Stomach (tissue), 8 donors: ENCODE measurements at regions not wholly inside any gene's neighbourhood (a gene's known extent, or its start where the extent isn't known, plus 50 kb on each side); places are given as distances from the start of the nearest gene placed in this dataset.
"Not testable (repeated sequence)": the region's sequence is repeated elsewhere in the genome, so short reads cannot be mapped to it uniquely, and the experiment has no call there.

Experiments
- DNase-seq, 2 donors: peaks; one replicate each; pipeline versions ENCODE4 v3.0.0 to v3.0.0-alpha.2; 2013 to 2019
- H3K27ac ChIP-seq, 5 donors: fragments of 200-600 bp in 4 of 5; sonication (generic) in 4 of 5; one replicate each; pipeline ENCODE4 v1.5.1; 2013 to 2019; ENCODE audit warnings: mild to moderate bottlenecking in 1 of 5, moderate library complexity in 1 of 5
- H3K27me3 ChIP-seq, 3 donors: fragments of 200-600 bp; sonication (generic); one replicate each; pipeline ENCODE4 v1.5.1; 2017 to 2019; ENCODE audit warnings: mixed run types in 1 of 3
- H3K36me3 ChIP-seq, 4 donors: fragments of 200-600 bp; sonication (generic); 1 replicate in 3 of 4; 2 replicates in 1 of 4; pipeline ENCODE4 v1.5.1; 2016 to 2019
- H3K4me1 ChIP-seq, 4 donors: fragments of 200-600 bp; sonication (generic); one replicate each; pipeline ENCODE4 v1.5.1; 2016 to 2019
- H3K4me3 ChIP-seq, 4 donors: fragments of 200-600 bp; sonication (generic) in 3 of 4; one replicate each; pipeline ENCODE4 v1.5.1; 2016 to 2019; ENCODE audit warnings: mild to moderate bottlenecking in 1 of 4
- H3K9me3 ChIP-seq, 4 donors: fragments of 200-600 bp; sonication (generic); one replicate each; pipeline ENCODE4 v1.5.1; 2016 to 2019
- EP300 ChIP-seq: sonication (generic); formaldehyde crosslinking; IDR thresholded peaks from one replicate; pipeline ENCODE4 v1.6.1; 2017; ENCODE audit warnings: antibody characterized with exemption
- POLR2A ChIP-seq, 4 donors: fragments of 450-650 bp; IDR thresholded peaks; one replicate each; pipeline ENCODE4 v1.6.1; 2016; ENCODE audit warnings: antibody characterized with exemption in 4 of 4, control low read depth in 2 of 4, mild to moderate bottlenecking in 1 of 4, moderate library complexity in 1 of 4
- POLR2AphosphoS5 ChIP-seq, 3 donors: sonication (generic); formaldehyde crosslinking; IDR thresholded peaks; one replicate each; pipeline ENCODE4 v1.6.1; 2016; ENCODE audit warnings: antibody characterized with exemption in 3 of 3
- WGBS, 5 donors: extraction: QIAGEN DNeasy Blood & Tissue Kit in 3 of 5; methylation state at CpG; one replicate each; pipeline versions ENCODE4 v1.1.5 to v1.1.7; 2013 to 2018; 5-methylcytosine and 5-hydroxymethylcytosine counted together
- intact Hi-C: fragments of 100-400 bp; cut with DNase I; formaldehyde crosslinking; loops from one replicate; pipeline ENCODE4 v1.15.1; 2023; ENCODE audit warnings: low total_unique reads
- TF ChIP-seq, protein P1 (sequence below), 7 experiments: fragments of 450-650 bp in 4 of 7; fragments of 200-600 bp in 3 of 7; sonication (generic) in 3 of 7; IDR thresholded peaks; one replicate each; pipeline ENCODE4 v1.5.1; 2016 to 2019; ENCODE audit warnings: antibody characterized with exemption in 7 of 7, control low read depth in 2 of 7, mild to moderate bottlenecking in 1 of 7
- donor health status: healthy with polysubstance abuse.
- donor health status: Bipolar disorder and iron deficiency.
- donor health status: healthy.

DNA sequence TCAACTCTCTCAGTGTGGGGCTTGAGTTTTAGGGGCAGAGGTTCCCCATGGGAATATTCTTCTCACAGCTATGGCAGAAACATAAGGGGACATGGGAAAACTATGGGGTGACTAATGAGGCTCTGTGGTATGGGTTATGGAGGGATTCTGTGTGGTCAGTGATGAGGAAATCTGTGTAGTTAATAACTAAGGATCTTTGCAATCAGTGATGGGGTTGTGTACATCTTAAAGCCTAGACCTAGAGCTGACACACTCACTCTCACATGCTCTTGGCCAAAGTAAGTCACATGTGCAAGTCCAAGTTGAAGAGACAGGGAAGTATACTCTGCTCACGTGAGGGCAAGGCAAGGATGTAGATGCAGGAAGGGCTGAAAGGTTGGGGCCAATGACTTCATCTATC, 86.4 kb upstream of the UXT start:
- no peaks in the 10 kb centered on the region for H3K36me3 ChIP-seq
- WGBS, 5 donors: 50 to 79% (median 70%) methylated on average over 1 of the region's 1 CpG
- intact Hi-C loops: no loop called here
- no peak overlapping the region for H3K27ac ChIP-seq
- peaks cover 0 to 12% (median 0%) of the 10 kb centered on the region in 3 donors for H3K27me3 ChIP-seq
- no peak for DNase-seq
- no peak overlapping the region for H3K4me3 ChIP-seq
- peaks cover 0 to 7% (median 2%) of the 10 kb centered on the region in 4 donors for H3K9me3 ChIP-seq
- TF ChIP-seq, protein P1, sequence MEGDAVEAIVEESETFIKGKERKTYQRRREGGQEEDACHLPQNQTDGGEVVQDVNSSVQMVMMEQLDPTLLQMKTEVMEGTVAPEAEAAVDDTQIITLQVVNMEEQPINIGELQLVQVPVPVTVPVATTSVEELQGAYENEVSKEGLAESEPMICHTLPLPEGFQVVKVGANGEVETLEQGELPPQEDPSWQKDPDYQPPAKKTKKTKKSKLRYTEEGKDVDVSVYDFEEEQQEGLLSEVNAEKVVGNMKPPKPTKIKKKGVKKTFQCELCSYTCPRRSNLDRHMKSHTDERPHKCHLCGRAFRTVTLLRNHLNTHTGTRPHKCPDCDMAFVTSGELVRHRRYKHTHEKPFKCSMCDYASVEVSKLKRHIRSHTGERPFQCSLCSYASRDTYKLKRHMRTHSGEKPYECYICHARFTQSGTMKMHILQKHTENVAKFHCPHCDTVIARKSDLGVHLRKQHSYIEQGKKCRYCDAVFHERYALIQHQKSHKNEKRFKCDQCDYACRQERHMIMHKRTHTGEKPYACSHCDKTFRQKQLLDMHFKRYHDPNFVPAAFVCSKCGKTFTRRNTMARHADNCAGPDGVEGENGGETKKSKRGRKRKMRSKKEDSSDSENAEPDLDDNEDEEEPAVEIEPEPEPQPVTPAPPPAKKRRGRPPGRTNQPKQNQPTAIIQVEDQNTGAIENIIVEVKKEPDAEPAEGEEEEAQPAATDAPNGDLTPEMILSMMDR (IDR thresholded peaks at IDR 0.05): no peak
- TF ChIP-seq EP300 (no peak), POLR2A (IDR thresholded peaks at IDR 0.05) (no peak), POLR2AphosphoS5 (IDR thresholded peaks at IDR 0.05) (no peak)
- no peaks in the 10 kb centered on the region for H3K4me1 ChIP-seq

DNA sequence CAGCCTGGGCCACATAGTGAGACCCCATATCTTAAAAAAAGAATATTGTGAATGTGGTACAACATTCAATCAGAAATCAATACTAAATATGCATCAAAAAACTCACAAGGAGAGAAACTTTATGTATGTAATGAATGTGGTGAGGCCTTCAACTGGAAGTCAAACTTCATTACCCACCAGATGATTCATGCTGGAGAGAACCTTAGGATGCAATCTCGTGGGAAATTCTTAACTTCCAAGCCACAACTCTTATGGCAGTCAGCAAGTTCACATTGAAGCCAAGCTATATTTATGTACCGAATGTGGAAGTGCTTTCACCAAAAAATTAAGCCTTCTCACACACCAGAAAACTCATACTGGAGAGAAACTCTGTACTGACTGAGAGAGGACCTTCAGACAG, 84.5 kb upstream of the UXT start:
- TF ChIP-seq POLR2AphosphoS5 (IDR thresholded peaks at IDR 0.05) (no peak), POLR2A (IDR thresholded peaks at IDR 0.05) (no peak)
- TF ChIP-seq, protein P1 (IDR thresholded peaks at IDR 0.05): no peak
- Histone ChIP-seq H3K4me3 (no peak overlapping the region), H3K4me1 (no peaks in the 10 kb centered on the region), H3K27ac (no peak overlapping the region), H3K36me3 (no peaks in the 10 kb centered on the region), H3K27me3 (peaks cover 0 to 5% (median 0%) of the 10 kb centered on the region in 3 donors), H3K9me3 (peaks cover 0 to 7% (median 2%) of the 10 kb centered on the region in 4 donors)
- intact Hi-C loops: no loop called here
- 48 to 79% (median 54%) methylated on average over 2 of the region's 2 CpGs for WGBS, 5 donors
- no peak for DNase-seq

DNA sequence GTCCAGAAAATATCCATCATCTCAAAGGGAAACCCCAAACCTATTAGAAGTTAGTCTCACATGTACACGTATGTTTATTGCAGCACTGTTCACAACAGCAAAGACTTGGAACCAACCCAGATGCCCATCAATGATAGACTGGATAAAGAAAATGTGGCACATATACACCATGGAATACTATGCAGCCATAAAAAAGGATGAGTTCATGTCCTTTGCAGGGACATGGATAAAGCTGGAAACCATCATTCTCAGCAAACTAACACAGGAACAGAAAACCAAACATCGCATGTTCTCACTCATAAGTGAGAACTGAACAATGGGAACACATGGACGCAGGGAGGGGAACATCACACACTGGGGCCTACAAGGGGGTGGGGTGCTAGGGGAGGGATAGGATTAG, 79.9 kb upstream of the UXT start:
- H3K27me3 ChIP-seq, DNase-seq, H3K9me3 ChIP-seq, intact Hi-C loops, H3K4me3 ChIP-seq, H3K27ac ChIP-seq, H3K36me3 ChIP-seq, H3K4me1 ChIP-seq: not testable (repeated sequence)
- WGBS, 5 donors: 93 to 97% (median 96%) methylated on average over 3 of the region's 3 CpGs

DNA sequence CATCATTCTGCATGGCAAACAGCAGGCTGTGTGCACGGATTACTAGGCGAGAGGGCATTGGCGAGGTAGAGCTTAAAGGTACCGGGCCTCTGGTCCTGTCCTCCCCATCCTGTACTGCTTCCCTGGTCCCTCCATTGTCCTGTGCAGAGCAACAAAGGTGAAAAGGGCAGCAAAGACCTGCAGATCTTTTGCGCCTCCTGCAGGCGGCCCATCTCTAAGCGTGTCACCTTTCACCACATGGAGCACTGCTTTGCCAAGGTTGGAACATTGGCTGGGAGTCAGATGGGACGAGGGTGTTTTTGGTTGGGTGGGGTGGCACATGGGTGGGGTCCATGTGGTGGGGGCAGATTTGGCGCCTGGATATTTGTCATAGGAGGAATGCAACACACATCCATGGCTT, 64.7 kb upstream of the UXT start:
- no peak overlapping the region for H3K4me3 ChIP-seq
- H3K36me3 ChIP-seq: no peaks in the 10 kb centered on the region
- peaks cover 0 to 14% (median 6%) of the 10 kb centered on the region in 4 donors for H3K9me3 ChIP-seq
- no peak overlapping the region for H3K27ac ChIP-seq
- TF ChIP-seq, protein P1 (IDR thresholded peaks at IDR 0.05): no peak
- TF ChIP-seq EP300 (no peak), POLR2A (IDR thresholded peaks at IDR 0.05) (no peak), POLR2AphosphoS5 (IDR thresholded peaks at IDR 0.05) (no peak)
- H3K4me1 ChIP-seq: no peaks in the 10 kb centered on the region
- H3K27me3 ChIP-seq: peaks cover 0 to 4% (median 0%) of the 10 kb centered on the region in 3 donors
- intact Hi-C loops: no loop called here
- WGBS, 5 donors: 54 to 86% (median 71%) methylated on average over 6 to 9 of the region's 9 CpGs
- DNase-seq: no peak

DNA sequence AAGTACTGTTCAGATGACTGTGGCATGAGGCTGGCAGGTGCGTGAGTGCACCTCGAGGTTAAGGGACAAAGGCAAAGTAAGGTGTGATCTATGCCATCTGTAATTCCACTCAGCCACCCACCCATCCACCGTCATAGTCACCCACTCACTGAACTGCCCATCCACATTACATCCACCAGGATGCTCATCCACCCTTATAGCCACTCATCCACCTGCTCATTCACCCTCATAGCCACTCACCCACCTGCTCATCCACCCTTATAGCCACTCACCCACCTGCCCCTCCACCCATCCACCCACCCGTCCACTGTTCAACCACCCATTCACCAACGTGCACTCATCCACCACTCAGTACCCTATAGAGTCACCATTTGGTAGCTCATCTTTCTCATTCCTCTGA, 64.1 kb upstream of the UXT start:
- Histone ChIP-seq H3K4me3 (no peak overlapping the region), H3K9me3 (peaks cover 0 to 14% (median 6%) of the 10 kb centered on the region in 4 donors), H3K27ac (no peak overlapping the region), H3K36me3 (no peaks in the 10 kb centered on the region), H3K27me3 (peaks cover 0 to 4% (median 0%) of the 10 kb centered on the region in 3 donors), H3K4me1 (no peaks in the 10 kb centered on the region)
- TF ChIP-seq POLR2AphosphoS5 (IDR thresholded peaks at IDR 0.05) (no peak), POLR2A (IDR thresholded peaks at IDR 0.05) (no peak), EP300 (no peak)
- TF ChIP-seq, protein P1 (IDR thresholded peaks at IDR 0.05): no peak
- WGBS, 5 donors: 65 to 91% (median 74%) methylated on average over 4 to 5 of the region's 5 CpGs
- intact Hi-C loops: no loop called here
- no peak for DNase-seq
